MG63 (cell line): ENCODE measurements at regions not wholly inside any gene's neighbourhood (a gene's known extent, or its start where the extent isn't known, plus 50 kb on each side); places are given as distances from the start of the nearest gene placed in this dataset.
"Not testable (repeated sequence)": the region's sequence is repeated elsewhere in the genome, so short reads cannot be mapped to it uniquely, and the experiment has no call there.

Experiments used
- DNase-seq: peaks from one replicate; pipeline ENCODE4 v3.0.0-alpha.2; 2020
- H3K27me3 ChIP-seq: fragments of 250-450 bp; sonication (Bioruptor Pico); 2 replicates; pipeline ENCODE4 v1.5.1; 2020; ENCODE audit warnings: mild to moderate bottlenecking, moderate library complexity
- H3K36me3 ChIP-seq: fragments of 250-450 bp; sonication (Bioruptor Pico); 2 replicates; pipeline ENCODE4 v1.5.1; 2020; ENCODE audit warnings: mild to moderate bottlenecking, moderate library complexity
- H3K4me3 ChIP-seq: fragments of 250-450 bp; sonication (Bioruptor Pico); 2 replicates; pipeline ENCODE4 v1.5.1; 2020; ENCODE audit warnings: mild to moderate bottlenecking, moderate library complexity
- H3K9me3 ChIP-seq: fragments of 250-450 bp; sonication (Bioruptor Pico); 2 replicates; pipeline ENCODE4 v1.5.1; 2020; ENCODE audit warnings: mild to moderate bottlenecking, moderate library complexity

DNA sequence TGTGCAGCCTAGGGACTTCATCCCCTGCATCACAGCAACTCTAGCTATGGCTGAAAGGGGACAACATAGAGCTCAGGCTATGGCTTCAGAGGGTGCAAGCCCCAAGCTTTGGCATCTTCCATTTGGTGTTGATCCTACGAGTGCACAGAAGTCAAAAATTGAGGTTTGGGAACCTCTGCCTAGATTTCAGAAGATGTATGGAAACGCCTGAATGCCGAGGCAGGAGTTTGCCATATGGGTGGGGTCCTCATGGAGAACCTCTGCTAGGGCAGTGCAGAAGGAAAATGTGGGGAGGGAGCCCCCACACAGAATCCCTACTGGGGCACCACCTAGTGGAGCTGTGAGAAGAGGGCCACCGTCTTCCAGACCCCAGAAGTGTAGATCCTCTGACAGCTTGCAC is 543.0 kb upstream of the TPTE start:
- H3K27me3 ChIP-seq, H3K9me3 ChIP-seq, H3K36me3 ChIP-seq, H3K4me3 ChIP-seq, DNase-seq: not testable (repeated sequence)

DNA sequence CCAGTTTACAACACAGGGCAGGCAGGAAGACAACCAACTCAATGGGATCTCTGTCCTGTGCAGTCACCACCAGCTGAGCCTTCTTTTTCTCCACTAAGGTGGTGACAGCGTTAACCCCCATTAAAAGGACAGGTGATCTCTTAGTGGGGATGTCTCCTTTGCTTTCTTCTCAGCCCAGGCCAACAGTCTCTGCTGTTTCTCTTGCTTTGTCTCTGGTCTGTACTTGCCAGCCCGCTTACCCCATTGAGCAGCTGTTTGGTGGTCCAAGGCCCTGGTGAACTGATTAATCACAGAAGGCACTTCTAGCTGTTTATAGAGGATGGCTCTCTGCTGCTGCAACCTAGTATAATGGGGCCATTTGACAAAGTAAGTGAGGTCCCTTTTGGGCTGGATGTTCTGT is 523.9 kb upstream of the TPTE start:
- H3K27me3 ChIP-seq, H3K36me3 ChIP-seq, DNase-seq, H3K4me3 ChIP-seq, H3K9me3 ChIP-seq: not testable (repeated sequence)

DNA sequence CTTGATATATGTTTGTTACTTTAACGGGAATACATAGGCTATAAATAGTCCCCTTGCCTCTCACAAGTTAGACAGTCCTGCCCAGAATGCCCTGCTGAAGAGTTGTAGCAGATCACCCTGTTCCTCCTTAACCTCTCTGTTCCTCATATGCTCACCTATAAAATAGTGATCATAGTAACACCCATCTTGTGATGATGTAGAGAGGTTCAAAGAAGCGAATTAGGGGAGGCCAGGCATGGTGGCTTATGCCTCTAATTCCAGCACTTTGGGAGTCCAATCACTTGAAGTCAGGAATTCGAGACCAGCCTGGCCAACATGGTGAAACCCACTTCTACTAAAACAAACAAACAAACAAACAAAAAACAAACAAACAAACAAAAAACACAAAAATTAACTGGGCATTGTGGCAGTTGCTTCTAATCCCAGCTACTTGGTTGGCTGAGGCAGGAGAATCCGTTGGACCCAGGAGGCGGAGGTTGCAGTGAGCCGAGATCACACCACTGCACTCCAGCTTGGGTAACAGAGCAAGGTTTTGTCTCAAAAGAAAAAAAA is 518.5 kb upstream of the TPTE start:
- not testable (repeated sequence) for H3K27me3 ChIP-seq

DNA sequence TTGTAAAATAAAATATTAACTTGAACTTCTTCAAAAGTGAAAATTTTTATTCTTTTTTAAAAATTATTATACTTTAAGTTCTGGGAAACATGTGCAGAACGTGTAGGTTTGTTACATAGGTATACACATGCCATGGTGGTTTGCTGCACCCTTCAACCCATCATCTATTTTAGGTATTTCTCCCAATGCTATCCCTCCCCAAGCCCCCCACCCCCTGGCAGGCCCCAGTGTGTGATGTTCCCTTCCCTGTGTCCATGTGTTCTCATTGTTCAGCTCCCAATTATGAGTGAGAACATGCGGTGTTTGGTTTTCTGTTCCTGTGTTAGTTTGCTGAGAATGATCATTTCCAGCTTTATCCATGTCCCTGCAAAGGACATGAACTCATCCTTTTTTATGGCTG is 515.6 kb upstream of the TPTE start:
- not testable (repeated sequence) for H3K9me3 ChIP-seq, H3K36me3 ChIP-seq, H3K4me3 ChIP-seq, H3K27me3 ChIP-seq, DNase-seq

More for the DNA sequence above, 518.5 kb upstream of the TPTE start:
- DNase-seq, H3K9me3 ChIP-seq, H3K36me3 ChIP-seq, H3K4me3 ChIP-seq: not testable (repeated sequence)

DNA sequence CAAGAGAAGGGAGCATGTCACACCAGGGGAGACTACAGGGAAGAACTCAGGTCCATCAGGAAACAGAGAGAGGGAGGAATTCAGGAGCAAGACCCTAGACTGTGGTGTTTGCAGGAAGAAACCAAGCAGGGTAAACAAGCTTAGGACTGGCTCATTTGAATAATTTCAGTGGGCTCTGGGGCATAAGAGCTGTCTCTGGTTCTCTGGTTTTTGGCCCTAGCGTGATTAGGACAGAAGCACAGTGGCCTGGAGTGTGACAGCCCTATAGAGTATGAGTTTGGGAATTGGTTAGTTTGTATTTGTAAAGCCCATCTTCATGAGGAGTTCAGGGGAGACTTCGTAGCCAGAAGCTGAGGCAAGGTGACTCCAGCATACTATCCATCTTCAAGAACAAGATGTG is 504.4 kb upstream of the TPTE start:
- not testable (repeated sequence) for H3K9me3 ChIP-seq, H3K4me3 ChIP-seq, H3K36me3 ChIP-seq, H3K27me3 ChIP-seq, DNase-seq

DNA sequence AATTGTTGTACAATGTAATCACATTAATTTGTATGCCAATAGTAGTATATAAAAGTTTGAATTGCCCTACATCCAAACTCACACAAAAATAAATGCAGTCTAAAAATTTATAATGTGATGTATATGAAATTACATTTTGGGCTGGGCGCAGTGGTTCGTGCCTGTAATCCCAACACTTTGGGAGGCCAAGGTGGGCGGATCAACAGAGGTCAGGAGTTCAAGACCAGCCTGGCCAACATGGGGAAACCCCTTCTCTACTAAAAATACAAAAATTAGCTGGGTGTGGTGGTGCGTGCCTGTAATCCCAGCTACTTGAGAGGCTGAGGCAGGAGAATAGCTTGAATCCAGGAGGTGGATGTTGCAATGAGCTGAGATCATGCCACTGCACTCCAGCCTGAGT is 503.6 kb upstream of the TPTE start:
- H3K9me3 ChIP-seq, H3K4me3 ChIP-seq, H3K36me3 ChIP-seq, H3K27me3 ChIP-seq, DNase-seq: not testable (repeated sequence)

DNA sequence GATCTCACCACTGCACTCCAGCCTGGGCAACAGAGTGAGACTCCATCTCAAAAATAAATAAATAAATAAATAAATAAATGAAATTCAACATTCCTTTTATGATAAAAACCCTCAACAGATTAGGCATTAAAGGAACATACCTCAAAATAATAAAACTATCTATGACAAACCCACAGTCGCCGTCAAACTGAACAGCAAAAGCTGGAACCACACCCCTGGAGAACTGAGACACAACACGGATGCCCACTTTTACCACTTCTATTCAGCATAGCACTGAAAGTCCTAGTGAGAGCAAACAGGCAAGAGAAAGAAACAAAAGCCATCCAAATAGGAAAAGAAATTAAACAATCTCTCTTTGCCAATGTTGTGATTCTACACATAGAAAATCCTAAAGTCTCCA is 499.9 kb upstream of the TPTE start:
- DNase-seq, H3K36me3 ChIP-seq, H3K9me3 ChIP-seq, H3K27me3 ChIP-seq, H3K4me3 ChIP-seq: not testable (repeated sequence)

DNA sequence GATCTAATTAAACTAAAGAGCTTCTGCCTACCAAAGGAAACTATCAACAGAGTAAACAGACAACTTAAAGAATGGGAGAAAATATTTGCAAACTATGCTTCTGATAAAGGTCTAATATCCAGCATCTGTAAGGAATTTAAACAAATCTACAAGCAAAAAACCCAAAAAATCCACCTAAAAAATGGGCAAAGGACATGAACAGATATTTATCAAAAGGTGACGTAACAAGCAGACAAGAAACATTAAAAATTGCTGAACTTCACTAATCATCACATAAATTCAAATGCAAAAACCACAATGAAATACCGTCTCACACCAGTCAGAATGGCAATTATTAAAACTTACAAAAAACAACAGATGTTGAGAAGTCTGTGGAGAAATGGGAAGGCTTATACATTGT is 498.6 kb upstream of the TPTE start:
- not testable (repeated sequence) for H3K36me3 ChIP-seq, H3K27me3 ChIP-seq, H3K9me3 ChIP-seq, DNase-seq, H3K4me3 ChIP-seq
